UCSD-AML1 (cell line): ENCODE measurements at regions not wholly inside any gene's neighbourhood (a gene's known extent, or its start where the extent isn't known, plus 50 kb on each side); places are given as distances from the start of the nearest gene placed in this dataset.
"Not testable (repeated sequence)": the region's sequence is repeated elsewhere in the genome, so short reads cannot be mapped to it uniquely, and the experiment has no call there.

Experiments
- DNase-seq: peaks from one replicate; lab custom pipeline; 2025; ENCODE audit not compliant: unreplicated experiment; lab: John Stamatoyannopoulos, UW

DNA sequence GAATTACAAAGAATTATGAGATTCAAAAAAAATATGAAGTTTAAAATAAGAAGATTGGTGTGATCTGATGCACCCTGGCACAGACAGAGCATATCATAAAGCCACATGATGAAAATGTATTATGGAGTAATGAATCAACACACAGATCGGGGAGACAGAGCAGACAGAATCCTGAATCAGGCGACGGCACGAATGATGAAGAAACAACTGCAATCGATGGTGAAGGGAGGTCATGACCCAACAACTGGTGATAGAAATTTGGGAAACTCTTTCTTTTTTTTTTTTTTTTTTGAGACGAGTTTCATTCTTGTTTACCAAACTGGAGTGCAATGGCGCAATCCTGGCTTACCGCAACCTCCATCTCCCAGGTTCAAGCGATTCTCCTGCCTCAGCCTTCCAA lies 1054.0 kb downstream of the TYW1 start:
- DNase-seq: no peak

DNA sequence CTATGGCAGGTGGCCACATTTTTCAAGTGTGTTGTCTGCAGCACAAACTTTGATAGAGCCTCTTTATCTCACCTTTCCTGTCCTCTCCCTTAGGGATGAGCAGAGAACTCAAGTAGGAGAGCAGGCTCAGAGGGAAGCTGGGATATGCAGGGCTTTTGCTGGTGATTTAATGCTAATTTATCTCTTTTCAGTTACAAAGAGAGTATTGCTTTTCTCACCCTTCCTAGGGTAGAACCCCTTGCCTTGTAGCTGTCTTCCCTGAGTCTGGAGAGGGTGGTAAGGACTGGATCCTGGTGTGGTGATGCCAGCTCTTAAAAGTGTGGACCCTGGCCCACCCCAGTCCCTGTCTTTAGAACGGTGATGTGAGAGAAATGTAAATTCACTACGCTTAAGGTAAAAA lies 1061.4 kb downstream of the TYW1 start:
- no peak for DNase-seq

DNA sequence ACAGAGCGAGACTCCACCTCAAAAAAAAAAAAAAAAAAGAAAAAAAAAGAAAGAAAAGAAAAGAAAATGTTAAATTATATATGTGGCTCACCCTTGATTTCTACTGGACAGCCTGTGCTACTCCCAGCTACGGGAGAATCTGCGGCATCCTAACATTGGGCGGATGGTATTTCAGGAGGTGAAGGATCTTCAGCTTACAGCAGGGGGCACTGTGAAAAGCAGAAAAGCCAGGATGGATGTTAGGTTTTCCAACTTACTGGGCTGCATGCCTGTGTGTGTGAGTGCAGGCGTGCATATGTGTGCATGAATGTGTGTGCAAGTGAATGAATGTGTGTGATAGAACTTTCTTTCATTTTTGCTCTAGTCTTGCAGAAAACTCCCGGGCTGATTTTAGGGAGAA lies 1066.5 kb downstream of the TYW1 start:
- no peak for DNase-seq

DNA sequence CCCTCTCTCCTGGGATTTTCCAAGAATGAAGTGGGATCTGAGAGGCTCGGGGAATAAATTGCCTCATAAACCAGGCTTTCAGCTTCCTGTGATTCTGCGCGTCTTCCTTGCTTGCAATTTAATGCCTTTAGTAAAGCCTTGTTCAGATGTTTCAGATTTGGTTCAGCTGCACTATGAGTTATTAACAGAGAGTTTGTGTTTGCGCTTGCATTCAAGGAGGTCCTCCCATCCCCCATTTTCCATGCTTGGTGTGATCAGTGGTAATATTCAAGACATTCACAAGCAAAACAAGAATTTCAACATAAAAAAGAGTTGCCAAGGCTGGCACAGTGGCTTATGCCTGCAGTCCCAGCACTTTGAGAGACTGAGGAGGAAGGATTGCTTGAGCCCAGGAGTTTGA lies 1068.9 kb downstream of the TYW1 start:
- no peak for DNase-seq

DNA sequence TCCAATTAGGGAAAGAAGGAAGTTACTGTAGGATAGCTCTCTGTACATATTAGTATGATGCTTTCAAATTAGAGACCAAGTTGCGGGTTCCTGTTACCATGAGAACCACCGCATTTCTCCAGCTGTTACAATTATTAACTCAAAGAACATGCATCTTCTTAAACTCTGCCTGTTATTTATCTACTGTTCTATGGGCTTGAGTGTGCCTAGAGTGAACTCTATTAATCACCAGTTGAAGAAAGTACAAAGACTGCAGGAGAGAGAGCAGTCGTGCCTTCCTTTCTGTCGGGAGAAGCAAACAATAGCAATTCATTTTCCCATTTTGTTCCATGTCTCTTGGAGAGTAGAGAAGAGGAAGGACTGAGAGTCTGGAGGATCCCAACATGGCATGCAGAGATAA lies 1071.2 kb downstream of the TYW1 start:
- DNase-seq: no peak

DNA sequence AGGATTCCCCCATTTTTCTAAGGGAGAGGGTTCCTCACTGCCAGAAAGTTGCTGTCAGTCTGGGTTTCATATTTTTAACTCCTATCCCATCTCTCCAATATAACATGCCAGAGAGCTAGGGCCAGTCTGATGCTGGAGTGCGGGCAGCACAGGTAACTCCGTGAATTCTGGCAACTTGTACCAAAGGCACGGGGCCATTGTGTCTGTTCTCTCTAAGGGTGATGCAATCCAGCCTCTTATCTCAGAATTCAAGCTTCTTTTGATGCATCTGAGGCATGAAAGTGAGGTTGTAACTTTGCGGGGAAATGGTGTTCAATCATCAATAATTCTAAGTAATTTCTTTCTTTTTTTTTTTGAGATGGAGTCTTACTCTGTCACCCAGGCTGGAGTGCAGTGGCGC lies 1074.4 kb downstream of the TYW1 start:
- no peak for DNase-seq

DNA sequence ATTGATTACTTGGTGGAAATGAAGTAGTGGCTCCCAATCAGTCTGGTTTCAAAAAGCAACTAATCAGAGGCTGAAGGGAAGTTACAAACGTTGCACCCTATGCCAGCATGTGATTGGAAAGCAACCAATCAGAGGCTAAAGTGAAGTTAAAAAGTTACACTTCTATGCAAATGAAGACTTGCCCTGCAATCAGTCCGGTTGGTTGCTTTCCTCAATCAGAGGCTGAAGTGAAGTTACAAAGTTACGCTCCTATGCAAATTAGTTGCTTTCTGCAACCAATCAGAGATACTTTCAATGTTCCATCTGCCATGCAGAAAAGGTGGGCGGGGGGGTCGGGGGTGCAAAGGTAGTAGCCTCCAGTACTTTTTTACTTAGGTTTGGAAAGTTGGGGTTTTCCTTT lies 1077.1 kb downstream of the TYW1 start:
- no peak for DNase-seq

DNA sequence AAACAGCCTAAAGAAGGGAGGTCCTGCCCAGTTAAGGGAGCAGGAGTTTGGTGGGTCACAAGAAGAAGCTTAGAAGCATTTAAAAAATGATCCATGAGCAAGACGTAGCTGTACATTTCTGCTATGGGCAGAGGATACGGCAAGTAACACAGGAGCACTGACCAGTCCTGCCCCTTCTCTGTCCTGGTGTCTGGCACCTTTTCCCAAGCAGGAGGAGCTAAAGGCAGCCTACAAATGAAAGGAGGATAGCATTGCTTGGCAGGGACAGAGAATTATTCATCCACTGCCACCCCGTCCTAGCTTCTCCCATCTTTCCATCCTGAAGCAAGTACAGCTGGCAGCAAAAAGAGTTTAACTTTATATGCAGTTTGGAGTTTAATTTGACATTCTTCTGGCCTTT lies 1077.6 kb downstream of the TYW1 start:
- no peak for DNase-seq

DNA sequence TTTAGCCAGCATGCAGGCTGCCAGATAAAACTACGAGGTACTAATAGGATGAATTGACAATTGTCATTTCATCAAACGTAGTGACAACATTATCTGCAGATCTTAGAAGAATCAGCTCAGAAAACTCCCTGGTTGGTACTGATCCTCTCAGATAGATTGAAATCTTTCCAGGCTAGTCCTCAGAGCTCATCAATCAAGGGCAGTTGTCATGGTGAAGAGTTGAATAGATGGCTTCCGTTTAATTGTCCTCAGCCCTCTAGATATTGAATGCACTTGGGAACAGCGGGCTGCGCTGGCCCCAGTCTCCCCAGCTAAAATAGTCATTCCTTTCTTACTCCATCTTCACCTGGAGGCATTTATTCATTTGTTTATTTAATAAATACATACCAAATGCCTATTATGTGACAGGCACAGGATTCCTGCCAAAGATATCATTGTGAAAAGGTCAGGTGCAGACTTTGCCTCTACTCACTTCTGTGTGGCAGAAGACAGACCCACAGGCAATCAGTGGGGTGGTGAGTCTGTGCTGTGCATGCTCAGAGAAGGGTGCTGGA lies 1081.6 kb downstream of the TYW1 start:
- DNase-seq: no peak

DNA sequence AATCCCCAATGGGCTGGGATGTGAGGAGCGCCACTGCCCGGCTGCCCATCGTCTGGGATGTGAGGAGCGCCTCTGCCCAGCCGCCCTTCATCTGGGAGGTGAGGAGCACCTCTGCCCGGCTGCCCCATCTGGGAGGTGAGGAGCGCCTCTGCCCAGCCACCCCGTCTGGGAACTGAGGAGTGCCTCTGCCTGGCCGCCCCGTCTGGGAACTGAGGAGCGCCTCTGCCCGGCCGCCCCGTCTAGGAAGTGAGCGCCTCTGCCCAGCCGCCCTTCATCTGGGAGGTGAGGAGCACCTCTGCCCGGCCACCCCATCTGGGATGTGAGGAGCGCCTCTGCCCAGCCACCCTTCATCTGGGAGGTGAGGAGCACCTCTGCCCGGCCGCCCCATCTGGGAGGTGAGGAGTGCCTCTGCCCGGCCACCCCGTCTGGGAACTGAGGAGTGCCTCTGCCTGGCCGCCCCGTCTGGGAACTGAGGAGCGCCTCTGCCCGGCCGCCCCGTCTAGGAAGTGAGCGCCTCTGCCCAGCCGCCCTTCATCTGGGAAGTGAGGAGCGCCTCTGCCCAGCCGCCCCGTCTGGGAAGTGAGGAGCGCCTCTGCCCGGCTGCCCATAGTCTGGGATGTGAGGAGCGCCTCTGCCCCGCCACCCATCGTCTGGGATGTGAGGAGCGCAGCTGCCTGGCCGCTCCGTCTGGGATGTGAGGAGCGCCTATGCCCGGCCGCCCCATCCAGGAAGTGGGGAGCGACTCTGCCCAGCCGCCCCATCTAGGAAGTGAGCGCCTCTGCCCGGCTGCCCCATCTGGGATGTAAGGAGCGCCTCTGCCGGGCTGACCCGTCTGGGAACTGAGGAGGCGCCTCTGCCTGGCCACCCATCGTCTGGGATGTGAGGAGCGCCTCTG lies 1085.7 kb downstream of the TYW1 start:
- DNase-seq: not testable (repeated sequence)

DNA sequence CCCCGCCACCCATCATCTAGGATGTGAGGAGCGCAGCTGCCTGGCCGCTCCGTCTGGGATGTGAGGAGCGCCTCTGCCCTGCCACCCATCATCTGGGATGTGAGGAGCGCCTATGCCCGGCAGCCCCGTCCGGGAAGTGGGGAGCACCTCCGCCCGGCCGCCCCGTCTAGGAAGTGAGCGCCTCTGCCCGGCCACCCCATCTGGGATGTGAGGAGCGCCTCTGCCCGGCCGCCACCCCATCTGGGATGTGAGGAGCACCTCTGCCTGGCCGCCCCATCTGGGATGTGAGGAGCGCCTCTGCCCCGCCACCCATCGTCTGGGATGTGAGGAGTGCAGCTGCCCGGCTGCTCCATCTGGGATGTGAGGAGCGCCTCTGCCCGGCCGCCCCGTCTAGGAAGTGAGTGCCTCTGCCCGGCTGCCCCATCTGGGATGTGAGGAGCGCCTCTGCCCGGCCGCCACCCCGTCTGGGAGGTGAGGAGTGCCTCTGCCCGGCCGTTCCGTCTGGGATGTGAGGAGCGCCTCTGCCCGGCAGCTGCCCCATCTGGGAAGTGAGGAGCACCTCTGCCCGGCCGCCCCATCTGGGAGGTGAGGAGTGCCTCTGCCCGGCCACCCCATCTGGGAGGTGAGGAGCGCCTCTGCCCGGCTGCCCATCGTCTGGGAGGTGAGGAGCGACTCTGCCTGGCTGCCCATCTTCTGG lies 1086.5 kb downstream of the TYW1 start:
- not testable (repeated sequence) for DNase-seq

DNA sequence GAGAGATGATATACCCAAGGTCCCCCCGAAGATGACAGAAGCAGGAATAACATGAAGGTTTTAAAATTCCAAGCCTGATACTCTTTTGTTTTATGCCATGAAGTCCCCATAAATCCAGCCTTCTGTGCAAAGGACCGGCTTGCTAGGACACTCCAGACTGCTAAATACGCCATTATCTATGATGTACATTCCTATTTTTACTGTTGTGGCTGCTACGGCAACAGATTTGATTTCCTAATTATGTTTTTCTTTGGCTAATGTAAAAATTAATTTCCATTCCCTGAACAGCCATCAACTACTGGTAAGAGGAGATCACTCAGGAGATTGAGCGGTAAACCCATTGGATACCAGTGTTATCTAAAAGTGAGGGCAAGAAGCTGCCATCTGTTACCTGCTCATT lies 1090.8 kb downstream of the TYW1 start:
- DNase-seq: no peak

DNA sequence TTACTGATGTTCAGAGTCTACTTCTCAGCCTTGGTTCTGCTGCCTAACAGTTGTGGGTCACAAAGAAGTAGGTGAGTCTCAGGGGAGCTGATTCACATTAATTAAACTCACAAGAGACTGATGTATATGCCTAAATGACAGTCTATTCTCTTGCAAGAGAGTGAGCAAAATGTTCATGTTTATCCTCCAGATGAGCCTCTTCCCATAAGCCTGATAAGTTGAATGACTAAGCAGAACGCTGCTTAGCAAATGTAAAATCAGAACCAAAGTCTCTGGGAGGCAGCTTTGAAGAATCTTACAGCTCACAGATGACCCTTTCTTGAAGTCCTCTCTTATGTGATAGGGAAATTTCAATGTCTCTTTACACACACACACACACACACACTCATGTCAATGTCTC lies 1092.2 kb downstream of the TYW1 start:
- DNase-seq: no peak

DNA sequence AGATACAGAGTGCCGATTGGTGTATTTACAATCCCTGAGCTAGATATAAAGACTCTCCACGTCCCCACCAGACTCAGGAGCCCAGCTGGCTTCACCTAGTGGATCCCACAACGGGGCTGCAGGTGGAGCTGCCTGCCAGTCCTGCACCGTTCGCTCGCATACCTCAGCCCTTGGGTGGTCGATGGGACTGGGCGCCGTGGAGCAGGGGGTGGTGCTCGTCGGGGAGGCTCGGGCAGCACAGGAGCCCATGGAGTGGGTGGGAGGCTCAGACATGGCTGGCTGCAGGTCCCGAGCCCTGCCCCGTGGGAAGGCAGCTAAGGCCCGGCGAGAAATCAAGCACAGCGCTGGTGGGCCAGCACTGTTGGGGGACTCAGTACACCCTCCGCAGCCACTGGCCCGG lies 1093.6 kb downstream of the TYW1 start:
- DNase-seq: not testable (repeated sequence)

DNA sequence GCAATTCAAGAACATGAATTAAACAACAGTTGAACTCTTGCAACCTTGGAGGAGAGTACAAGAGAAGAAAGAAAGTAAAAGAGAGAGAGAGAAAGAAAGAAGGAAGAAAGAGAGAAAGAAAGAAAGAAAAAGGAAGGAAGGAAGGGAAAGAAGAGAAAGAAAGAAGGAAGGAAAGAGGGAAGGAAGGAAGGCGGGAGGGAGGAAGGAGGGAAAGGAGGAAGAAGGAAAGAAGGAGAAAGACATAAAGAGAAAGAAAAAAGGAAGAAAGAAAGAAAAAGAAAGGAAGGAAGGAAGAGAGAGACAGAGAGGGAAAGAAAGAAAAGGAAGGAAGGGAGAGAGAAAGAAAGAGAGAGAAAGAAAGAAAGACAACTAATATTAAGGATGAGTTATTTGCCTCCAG lies 1106.7 kb downstream of the TYW1 start:
- DNase-seq: no peak

DNA sequence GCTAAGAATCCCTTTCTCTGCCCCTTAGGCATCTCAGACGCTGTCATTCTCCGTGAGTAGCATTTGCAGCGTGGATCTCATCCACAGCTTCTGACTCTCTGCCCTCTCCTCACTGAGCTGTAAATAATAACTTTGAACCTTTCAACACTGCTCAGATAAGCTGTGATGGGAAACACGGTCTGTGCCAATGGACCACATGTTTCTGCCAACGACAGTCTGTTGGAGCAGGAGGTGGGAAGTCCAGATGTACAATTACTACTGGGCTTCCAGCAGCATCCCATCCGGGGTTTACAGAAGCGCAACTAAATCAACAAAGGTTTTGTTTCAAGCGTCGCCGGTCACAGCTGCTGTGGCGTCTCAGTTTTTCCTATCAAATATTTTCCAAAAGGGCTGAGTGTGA lies 1110.6 kb downstream of the TYW1 start:
- no peak for DNase-seq

DNA sequence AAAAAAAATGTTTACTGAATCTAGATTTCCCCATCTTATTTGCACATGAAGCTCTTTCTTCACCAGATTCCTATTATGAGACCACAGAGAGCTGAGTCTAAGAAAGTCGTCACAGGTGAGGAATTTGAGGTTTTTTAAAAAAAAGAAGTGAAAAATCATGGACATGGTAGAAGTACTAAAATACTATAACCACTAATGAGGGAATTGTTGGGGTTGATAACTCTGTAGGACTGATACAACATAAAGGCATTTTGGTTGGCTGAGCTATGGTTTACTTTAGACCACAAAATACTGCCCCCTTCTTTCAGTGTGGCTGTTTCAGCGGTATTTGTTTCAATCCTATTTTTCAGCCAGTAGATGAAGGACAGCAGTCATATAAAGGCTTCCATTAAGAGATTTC lies 1111.3 kb downstream of the TYW1 start:
- DNase-seq: no peak

DNA sequence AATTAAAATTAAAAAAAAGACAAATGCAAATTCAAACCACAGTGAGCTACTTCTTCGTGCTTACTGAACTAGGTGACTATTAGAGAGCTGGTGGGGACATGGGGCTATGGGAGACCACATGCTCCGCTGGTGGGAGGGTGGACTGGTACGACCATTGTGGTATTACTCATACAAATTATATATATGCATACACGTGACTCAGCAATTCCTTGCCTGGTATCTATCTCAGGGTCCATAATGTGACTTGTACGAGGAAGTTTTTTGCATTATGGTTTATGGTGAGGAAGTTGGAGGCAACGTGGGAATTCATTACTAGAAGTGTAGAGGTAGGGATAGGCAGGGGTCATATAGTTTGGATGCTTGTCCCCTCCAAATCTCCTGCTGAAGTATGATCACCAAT lies 1112.7 kb downstream of the TYW1 start:
- DNase-seq: no peak

DNA sequence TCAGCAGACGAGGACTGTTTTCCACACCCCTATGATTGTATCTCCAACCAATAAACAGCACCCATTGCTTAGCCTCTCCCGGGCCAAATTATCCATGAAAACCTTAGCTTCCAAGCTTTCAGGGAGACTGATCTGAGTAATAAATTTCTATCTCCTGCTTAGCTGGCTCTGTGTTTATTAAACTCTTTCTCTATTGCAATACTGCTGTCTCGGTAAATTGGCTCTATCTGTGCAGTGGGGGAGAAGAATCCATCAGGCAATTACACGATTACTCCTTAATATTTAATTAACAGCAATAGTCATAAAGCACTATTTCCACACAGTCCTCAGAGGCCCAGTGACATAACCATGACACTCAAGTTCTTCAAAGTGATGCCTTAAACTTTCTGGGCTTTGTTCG lies 1122.8 kb downstream of the TYW1 start:
- DNase-seq: no peak

DNA sequence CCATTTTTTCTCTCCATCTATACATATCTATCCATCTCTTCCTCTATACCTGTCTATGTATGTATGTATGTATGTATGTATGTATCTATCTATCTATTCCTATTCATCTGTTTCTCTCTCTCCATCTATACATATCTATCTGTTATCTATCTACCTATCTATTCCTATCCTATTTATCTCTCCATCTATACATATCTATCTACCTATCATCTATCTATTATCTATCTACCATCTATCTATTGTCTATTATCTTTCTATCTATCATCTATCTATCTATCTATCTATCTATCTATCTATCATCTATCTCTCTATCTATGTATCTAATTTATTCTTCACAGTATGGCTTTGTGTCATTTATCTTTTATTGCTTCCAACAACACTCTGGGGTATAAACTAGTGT lies 1124.4 kb downstream of the TYW1 start:
- DNase-seq: no peak

DNA sequence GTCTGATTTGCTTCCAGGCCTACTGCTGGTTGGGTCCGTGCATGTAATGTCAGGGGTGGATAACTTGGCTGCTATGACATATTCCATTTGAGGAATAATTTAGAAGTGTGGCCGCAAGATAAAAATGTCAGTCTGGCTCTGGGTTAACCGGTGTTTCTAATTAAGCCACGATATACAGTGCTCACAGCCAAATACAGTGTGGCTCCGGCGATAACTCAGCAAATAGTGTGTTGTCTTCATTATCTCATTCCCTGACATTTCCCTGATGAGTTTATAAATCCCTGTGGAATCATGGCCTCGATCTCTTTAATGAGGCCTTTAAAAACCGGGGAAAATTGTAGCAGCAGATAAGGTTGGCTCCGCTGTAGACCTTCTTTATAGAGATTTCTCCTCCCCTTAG lies 1125.0 kb downstream of the TYW1 start:
- DNase-seq: no peak

DNA sequence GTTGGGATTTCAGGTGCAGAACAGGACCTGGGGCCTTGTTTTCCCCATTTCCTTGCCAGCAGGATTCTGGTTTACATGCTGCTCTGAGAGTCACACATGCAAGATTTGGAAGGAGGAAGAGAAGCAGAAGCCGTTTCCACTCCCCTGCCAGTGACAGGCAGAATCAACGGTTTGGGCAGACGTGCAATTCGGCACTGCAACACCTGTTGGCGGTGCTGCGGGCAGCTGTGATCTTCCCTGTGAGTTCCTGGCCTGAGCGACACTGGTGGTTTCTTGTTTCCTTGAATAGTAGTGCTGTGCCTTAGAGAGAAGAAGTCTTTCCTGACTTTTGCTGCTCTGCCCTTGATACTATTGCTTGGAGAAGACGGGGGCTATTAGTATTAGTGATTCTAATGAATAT lies 1126.2 kb downstream of the TYW1 start:
- no peak for DNase-seq
